PC-9 (cell line): ENCODE measurements at regions not wholly inside any gene's neighbourhood (a gene's known extent, or its start where the extent isn't known, plus 50 kb on each side); places are given as distances from the start of the nearest gene placed in this dataset.

Source experiments
- BruUV-seq: library from RNA; stranded (reverse); fragments of 400-500 nt; replicated peaks from 2 replicates; lab custom pipeline; 2021; lab: Mats Ljungman, UMichigan
- CTCF ChIA-PET: fragments of 300-600 bp; sonication (Branson Sonifier 250); formaldehyde crosslinking; loops from one replicate; lab custom pipeline; 2022; ENCODE audit warnings: antibody characterized with exemption; lab: Charles Lee
- POLR2A ChIA-PET: fragments of 300-600 bp; sonication (Branson Sonifier 250); formaldehyde crosslinking; loops from one replicate; lab custom pipeline; 2022; ENCODE audit warnings: antibody characterized with exemption; ENCODE audit not compliant: unreplicated experiment; lab: Charles Lee
- DNase-seq, 2 experiments: peaks; one replicate each; pipeline versions ENCODE4 v3.0.0 to v3.0.0-alpha.2; 2015 to 2022; ENCODE audit warnings: mixed read lengths in 1 of 2
- H2AFZ ChIP-seq: fragments of 200-600 bp; sonication (generic); 2 replicates; pipeline ENCODE4 v1.8.1; 2017; ENCODE audit warnings: antibody characterized with exemption
- H3F3A ChIP-seq: fragments of 200-600 bp; sonication (generic); 2 replicates; pipeline ENCODE4 v1.8.1; 2017; ENCODE audit warnings: antibody characterized with exemption, mild to moderate bottlenecking, low read depth; ENCODE audit not compliant: insufficient read depth
- H3K27ac ChIP-seq: fragments of 200-600 bp; sonication (generic); 2 replicates; pipeline ENCODE4 v1.6.1; 2016; ENCODE audit warnings: mixed run types
- H3K27me3 ChIP-seq: fragments of 200-600 bp; sonication (generic); 2 replicates; pipeline ENCODE4 v1.6.1; 2016; ENCODE audit warnings: low read depth, mixed run types; ENCODE audit not compliant: insufficient read depth
- H3K36me3 ChIP-seq: fragments of 200-600 bp; sonication (generic); 2 replicates; pipeline ENCODE4 v1.6.1; 2016; ENCODE audit warnings: low read depth, mixed run types
- H3K4me1 ChIP-seq: fragments of 200-600 bp; sonication (generic); replicated peaks from 2 replicates; pipeline ENCODE4 v1.6.1; 2016; ENCODE audit warnings: mixed run types; ENCODE audit not compliant: insufficient read depth
- H3K4me2 ChIP-seq: fragments of 200-600 bp; sonication (generic); 2 replicates; pipeline ENCODE4 v1.6.1; 2017; ENCODE audit warnings: mixed run types
- H3K4me3 ChIP-seq: fragments of 200-600 bp; sonication (generic); 2 replicates; pipeline ENCODE4 v1.6.1; 2016; ENCODE audit warnings: mixed run types
- H3K79me2 ChIP-seq: fragments of 200-600 bp; sonication (generic); 2 replicates; pipeline ENCODE4 v1.6.1; 2017; ENCODE audit warnings: low read depth, mixed run types
- H3K9me2 ChIP-seq: fragments of 200-600 bp; sonication (generic); 2 replicates; pipeline ENCODE4 v1.8.1; 2017; ENCODE audit warnings: mild to moderate bottlenecking; ENCODE audit not compliant: insufficient read depth
- H3K9me3 ChIP-seq: fragments of 200-600 bp; sonication (generic); 2 replicates; pipeline ENCODE4 v1.8.1; 2016; ENCODE audit warnings: low read depth; ENCODE audit not compliant: insufficient read depth
- H4K20me1 ChIP-seq: fragments of 200-600 bp; sonication (generic); 2 replicates; pipeline ENCODE4 v1.8.1; 2017; ENCODE audit not compliant: insufficient read depth
- CTCF ChIP-seq: fragments of 200-600 bp; sonication (generic); conservative IDR thresholded peaks from 2 replicates; pipeline ENCODE4 v1.6.1; 2017; ENCODE audit warnings: mixed run types, antibody characterized with exemption, mild to moderate bottlenecking, moderate library complexity
- EZH2 ChIP-seq: fragments of 200-600 bp; sonication (generic); IDR thresholded peaks from 2 replicates; pipeline ENCODE4 v1.8.0; 2017; ENCODE audit warnings: antibody characterized with exemption, low read depth
- intact Hi-C: fragments of 100-400 bp; cut with micrococcal nuclease; formaldehyde crosslinking; loops from one replicate; pipeline ENCODE4 v1.10.0; 2022; ENCODE audit not compliant: unreplicated experiment

DNA sequence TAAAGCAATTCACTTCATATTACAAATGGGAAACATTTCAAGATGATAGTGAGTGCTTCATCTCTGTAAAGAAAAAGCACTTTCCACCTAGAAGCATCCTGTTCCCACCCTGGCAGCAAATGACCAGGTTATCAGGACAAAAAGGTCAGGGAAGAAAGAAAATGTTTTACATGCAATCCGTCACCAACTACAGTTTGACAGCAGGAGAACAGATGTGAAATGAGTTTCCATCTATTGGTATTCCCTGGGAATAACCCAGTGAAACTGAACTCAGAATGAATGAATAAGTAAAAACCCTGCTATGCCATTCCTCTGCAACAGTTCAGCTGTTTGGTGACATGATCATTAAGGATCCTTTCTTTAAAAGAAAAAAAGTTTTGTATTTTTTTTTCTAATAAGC is 67.6 kb downstream of the HTR1A start:
- DNase-seq: no peak
- ChIA-PET CTCF (no interaction called here), POLR2A (no interaction called here)
- no TSS peak for BruUV-seq
- Histone ChIP-seq H3K9me2 (no peaks in the 10 kb centered on the region), H2AFZ (no peak overlapping the region), H3K9me3 (no peaks in the 10 kb centered on the region), H3K4me2 (no peak overlapping the region), H3K79me2 (no peaks in the 10 kb centered on the region), H4K20me1 (no peaks in the 10 kb centered on the region), H3K27me3 (no peaks in the 10 kb centered on the region), H3K4me1 (no peaks in the 10 kb centered on the region), H3K36me3 (no peaks in the 10 kb centered on the region), H3K4me3 (no peak overlapping the region), H3K27ac (no peak overlapping the region), H3F3A (no peaks in the 10 kb centered on the region)
- TF ChIP-seq EZH2 (no peak), CTCF (no peak)
- intact Hi-C loops: no loop called here

GRCh38 chr5:63878788-63879187 is 83.5 kb downstream of the HTR1A start:
- H3K9me3 ChIP-seq: no peaks in the 10 kb centered on the region
- no peak overlapping the region for H3K4me2 ChIP-seq
- no TSS peak for BruUV-seq
- no peaks in the 10 kb centered on the region for H3F3A ChIP-seq
- no peak overlapping the region for H2AFZ ChIP-seq
- no peaks in the 10 kb centered on the region for H3K79me2 ChIP-seq
- H3K4me3 ChIP-seq: no peak overlapping the region
- DNase-seq: no peak
- ChIA-PET POLR2A (no interaction called here), CTCF (no interaction called here)
- no peak overlapping the region for H3K27ac ChIP-seq
- H3K36me3 ChIP-seq: no peaks in the 10 kb centered on the region
- no peaks in the 10 kb centered on the region for H3K27me3 ChIP-seq
- TF ChIP-seq CTCF (no peak), EZH2 (no peak)
- H4K20me1 ChIP-seq: no peaks in the 10 kb centered on the region
- H3K4me1 ChIP-seq: no peaks in the 10 kb centered on the region
- intact Hi-C loops: no loop called here
- no peaks in the 10 kb centered on the region for H3K9me2 ChIP-seq

DNA sequence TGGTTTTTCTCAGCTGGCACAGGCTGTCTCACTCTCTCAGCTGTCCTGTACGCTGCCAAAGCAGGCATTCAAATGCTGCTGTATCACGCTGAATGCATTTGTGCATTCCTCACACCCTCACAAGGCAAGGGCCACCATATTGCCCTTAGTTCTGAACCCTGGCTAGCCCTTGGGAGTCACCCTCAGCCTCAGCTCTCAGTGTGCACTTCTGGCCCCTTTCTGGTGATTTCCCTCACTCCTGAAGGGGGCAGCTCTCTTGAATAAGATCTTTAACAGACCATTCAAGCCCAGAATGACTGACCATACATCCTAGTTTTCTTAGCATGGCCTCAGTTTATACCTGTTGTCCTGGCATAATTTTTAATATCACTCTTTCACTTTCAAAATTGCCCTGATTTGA is 84.3 kb downstream of the HTR1A start:
- H3K9me3 ChIP-seq: no peaks in the 10 kb centered on the region
- no peak overlapping the region for H3K27ac ChIP-seq
- no peak overlapping the region for H2AFZ ChIP-seq
- ChIA-PET POLR2A (no interaction called here), CTCF (no interaction called here)
- no peaks in the 10 kb centered on the region for H3K27me3 ChIP-seq
- no peaks in the 10 kb centered on the region for H3F3A ChIP-seq
- no peaks in the 10 kb centered on the region for H3K4me1 ChIP-seq
- no peaks in the 10 kb centered on the region for H3K79me2 ChIP-seq
- TF ChIP-seq EZH2 (no peak), CTCF (no peak)
- H3K4me2 ChIP-seq: no peak overlapping the region
- no peak overlapping the region for H3K4me3 ChIP-seq
- H3K9me2 ChIP-seq: no peaks in the 10 kb centered on the region
- H4K20me1 ChIP-seq: no peaks in the 10 kb centered on the region
- DNase-seq: no peak
- no peaks in the 10 kb centered on the region for H3K36me3 ChIP-seq
- no TSS peak for BruUV-seq
- intact Hi-C loops: no loop called here
